ENCODE measurements at regions not wholly inside any gene's neighbourhood (a gene's known extent, or its start where the extent isn't known, plus 50 kb on each side); places are given as distances from the start of the nearest gene placed in this dataset.
A peak's percentile ranks its signal among the peaks of the same experiment; 100 is the strongest.

- no peak for DNase-seq
Observed at GRCh38 chr15:70257573-70258248, 160.0 kb upstream of the TLE3 start.

- no peak for DNase-seq
Observed at GRCh38 chr15:70257047-70257446, 159.3 kb upstream of the TLE3 start.

- no peak for DNase-seq
Observed at GRCh38 chr15:70254311-70254869, 156.7 kb upstream of the TLE3 start.

GRCh38 chr15:70253461-70254156 lies 155.9 kb upstream of the TLE3 start:
- DNase-seq: no peak

- no peak for DNase-seq
Observed at GRCh38 chr15:70252951-70253320, 155.2 kb upstream of the TLE3 start.

GRCh38 chr15:70252056-70252950 lies 154.6 kb upstream of the TLE3 start:
- no peak for DNase-seq

- no peak for DNase-seq
Observed at GRCh38 chr15:70251246-70251990, 153.7 kb upstream of the TLE3 start.

GRCh38 chr15:70250208-70251201 lies 152.8 kb upstream of the TLE3 start:
- no peak for DNase-seq

GRCh38 chr15:70249616-70250015 lies 151.9 kb upstream of the TLE3 start:
- DNase-seq: no peak

GRCh38 chr15:70248116-70249025 lies 150.7 kb upstream of the TLE3 start:
- no peak for DNase-seq

GRCh38 chr15:70247281-70247680 lies 149.6 kb upstream of the TLE3 start:
- DNase-seq: no peak

- DNase-seq: no peak
Observed at GRCh38 chr15:70246623-70247220, 149.0 kb upstream of the TLE3 start.

GRCh38 chr15:70245932-70246622 lies 148.4 kb upstream of the TLE3 start:
- peak; percentile 60 for DNase-seq

GRCh38 chr15:70244978-70245542 lies 147.3 kb upstream of the TLE3 start:
- DNase-seq: no peak

GRCh38 chr15:70243686-70244540 lies 146.2 kb upstream of the TLE3 start:
- no peak for DNase-seq

GRCh38 chr15:70242951-70243685 lies 145.4 kb upstream of the TLE3 start:
- DNase-seq: no peak
